Activated B cell treated with CpG ODN at 0.5 μM for 24 hours (primary cell): ENCODE measurements at regions not wholly inside any gene's neighbourhood (a gene's known extent, or its start where the extent isn't known, plus 50 kb on each side); places are given as distances from the start of the nearest gene placed in this dataset.

Experiments
- ATAC-seq: fragments of 200-7000 bp; cut with Tn5 transposase; one replicate; pipeline ENCODE4 v1.10.0; 2021; ENCODE audit warnings: low read depth, mild to moderate bottlenecking, moderate library complexity
- CTCF ChIA-PET: fragments of 350-600 bp; sonication (Branson Sonifier 250); formaldehyde crosslinking; loops from one replicate; lab custom pipeline; 2021; ENCODE audit warnings: antibody characterized with exemption; lab: Charles Lee
- POLR2A ChIA-PET: fragments of 350-600 bp; sonication (Branson Sonifier 250); formaldehyde crosslinking; loops from one replicate; lab custom pipeline; 2021; ENCODE audit warnings: antibody characterized with exemption; lab: Charles Lee
- DNase-seq: peaks from one replicate; pipeline ENCODE4 v3.0.0; 2022
- H3K27ac Mint-ChIP-seq: one replicate; pipeline ENCODE4 v1.8.0; 2020; ENCODE audit warnings: mixed read lengths
- H3K27me3 Mint-ChIP-seq: one replicate; pipeline ENCODE4 v1.8.0; 2021; ENCODE audit warnings: mixed read lengths
- H3K36me3 Mint-ChIP-seq: one replicate; pipeline ENCODE4 v1.8.0; 2021; ENCODE audit warnings: low read depth, mixed read lengths
- H3K4me1 Mint-ChIP-seq: one replicate; pipeline ENCODE4 v1.8.0; 2021; ENCODE audit warnings: mixed read lengths
- H3K4me3 Mint-ChIP-seq: one replicate; pipeline ENCODE4 v1.8.0; 2020; ENCODE audit warnings: mild to moderate bottlenecking, mixed read lengths
- H3K9me3 Mint-ChIP-seq: one replicate; pipeline ENCODE4 v1.8.0; 2020; ENCODE audit warnings: mixed read lengths
- intact Hi-C: fragments of 100-400 bp; cut with micrococcal nuclease; formaldehyde crosslinking; loops from one replicate; pipeline ENCODE4 v1.15.1; 2024
- TF ChIP-seq, protein P1 (sequence below): fragments of 200-600 bp; IDR thresholded peaks from one replicate; pipeline ENCODE4 v1.8.0; 2022; ENCODE audit warnings: antibody characterized with exemption, mild to moderate bottlenecking

DNA sequence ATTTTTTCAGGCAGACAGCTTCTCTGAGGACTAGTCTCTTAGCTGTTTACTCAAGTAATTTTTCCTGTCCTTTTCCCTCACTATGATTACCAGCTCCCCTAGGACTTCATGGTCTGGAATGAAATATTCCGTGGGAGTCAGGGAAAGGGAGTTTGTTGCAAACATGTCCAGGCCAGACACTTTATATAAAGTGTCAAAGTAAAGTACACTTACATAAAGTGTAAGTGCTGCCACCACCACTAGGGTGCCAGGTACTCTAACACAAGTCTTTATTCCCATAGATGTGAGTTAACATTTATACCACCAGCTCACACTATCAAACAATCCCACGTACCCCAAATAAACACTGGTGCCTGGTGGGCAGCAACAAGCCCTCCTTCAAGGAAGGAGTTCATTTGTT lies 179.8 kb downstream of the SNRPN start:
- Mint-ChIP-seq H3K36me3 (peaks cover 8% of the 10 kb centered on the region), H3K9me3 (peaks cover 15% of the 10 kb centered on the region), H3K4me3 (no peak overlapping the region), H3K27ac (no peak overlapping the region), H3K27me3 (no peaks in the 10 kb centered on the region), H3K4me1 (no peaks in the 10 kb centered on the region)
- ATAC-seq, result no peak
- no peak for DNase-seq
- ChIA-PET POLR2A (no interaction called here), CTCF (no interaction called here)
- intact Hi-C loops, result no loop called here
- TF ChIP-seq, protein P1, sequence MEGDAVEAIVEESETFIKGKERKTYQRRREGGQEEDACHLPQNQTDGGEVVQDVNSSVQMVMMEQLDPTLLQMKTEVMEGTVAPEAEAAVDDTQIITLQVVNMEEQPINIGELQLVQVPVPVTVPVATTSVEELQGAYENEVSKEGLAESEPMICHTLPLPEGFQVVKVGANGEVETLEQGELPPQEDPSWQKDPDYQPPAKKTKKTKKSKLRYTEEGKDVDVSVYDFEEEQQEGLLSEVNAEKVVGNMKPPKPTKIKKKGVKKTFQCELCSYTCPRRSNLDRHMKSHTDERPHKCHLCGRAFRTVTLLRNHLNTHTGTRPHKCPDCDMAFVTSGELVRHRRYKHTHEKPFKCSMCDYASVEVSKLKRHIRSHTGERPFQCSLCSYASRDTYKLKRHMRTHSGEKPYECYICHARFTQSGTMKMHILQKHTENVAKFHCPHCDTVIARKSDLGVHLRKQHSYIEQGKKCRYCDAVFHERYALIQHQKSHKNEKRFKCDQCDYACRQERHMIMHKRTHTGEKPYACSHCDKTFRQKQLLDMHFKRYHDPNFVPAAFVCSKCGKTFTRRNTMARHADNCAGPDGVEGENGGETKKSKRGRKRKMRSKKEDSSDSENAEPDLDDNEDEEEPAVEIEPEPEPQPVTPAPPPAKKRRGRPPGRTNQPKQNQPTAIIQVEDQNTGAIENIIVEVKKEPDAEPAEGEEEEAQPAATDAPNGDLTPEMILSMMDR, result no peak

- peaks cover 18% of the 10 kb centered on the region for H3K9me3 Mint-ChIP-seq
- intact Hi-C loops, result no loop called here
- POLR2A ChIA-PET, result no interaction called here
Measured at GRCh38 chr15:25136119-25136518, 181.3 kb downstream of the SNRPN start.

DNA sequence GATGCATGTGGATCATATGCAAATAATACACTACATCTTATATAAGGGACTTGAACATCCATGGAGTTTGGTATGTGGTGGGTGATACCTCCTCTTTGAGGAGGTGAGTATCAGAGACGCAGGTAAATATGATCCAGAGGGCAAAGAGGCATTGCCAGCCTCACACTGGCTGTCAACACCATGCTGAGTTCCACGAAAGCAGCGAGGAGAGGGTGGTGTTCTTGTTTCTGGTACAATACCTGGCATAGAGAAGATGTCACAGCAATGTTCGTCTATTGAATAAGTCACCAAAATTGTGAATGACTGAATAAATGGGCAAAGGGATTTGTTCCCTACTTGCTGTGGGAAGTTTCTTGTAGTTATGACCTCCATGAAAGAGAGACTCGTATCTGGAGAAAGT lies 182.2 kb downstream of the SNRPN start:
- ChIA-PET POLR2A (no interaction called here), CTCF (no interaction called here)
- H3K36me3 Mint-ChIP-seq, result no peaks in the 10 kb centered on the region
- ATAC-seq (no peak), DNase-seq (no peak)
- intact Hi-C loops, result no loop called here
- H3K27ac Mint-ChIP-seq, result no peak overlapping the region
- TF ChIP-seq, protein P1, result no peak
- H3K4me1 Mint-ChIP-seq, result no peaks in the 10 kb centered on the region
- H3K9me3 Mint-ChIP-seq, result peaks cover 14% of the 10 kb centered on the region
- H3K27me3 Mint-ChIP-seq, result no peaks in the 10 kb centered on the region
- no peak overlapping the region for H3K4me3 Mint-ChIP-seq

More at GRCh38 chr15:25136119-25136518, 181.3 kb downstream of the SNRPN start:
- ATAC-seq, result no peak
- H3K36me3 Mint-ChIP-seq, result peaks cover 2% of the 10 kb centered on the region
- H3K4me3 Mint-ChIP-seq, result no peak overlapping the region
- no peak for DNase-seq
- H3K4me1 Mint-ChIP-seq, result no peaks in the 10 kb centered on the region
- no peaks in the 10 kb centered on the region for H3K27me3 Mint-ChIP-seq
- CTCF ChIA-PET, result no interaction called here
- H3K27ac Mint-ChIP-seq, result no peak overlapping the region
- TF ChIP-seq, protein P1, result no peak

GRCh38 chr15:25169318-25169717 lies 214.5 kb downstream of the SNRPN start:
- ChIA-PET POLR2A (no interaction called here), CTCF (no interaction called here)
- H3K4me3 Mint-ChIP-seq, result no peak overlapping the region
- ATAC-seq (no peak), DNase-seq (no peak)
- H3K9me3 Mint-ChIP-seq, result peaks cover 16% of the 10 kb centered on the region
- TF ChIP-seq, protein P1, result no peak
- no peaks in the 10 kb centered on the region for H3K36me3 Mint-ChIP-seq
- H3K27me3 Mint-ChIP-seq, result no peaks in the 10 kb centered on the region
- H3K4me1 Mint-ChIP-seq, result no peaks in the 10 kb centered on the region
- H3K27ac Mint-ChIP-seq, result no peak overlapping the region
- intact Hi-C loops, result no loop called here

- Mint-ChIP-seq H3K4me3 (no peak overlapping the region), H3K27me3 (no peaks in the 10 kb centered on the region), H3K4me1 (no peaks in the 10 kb centered on the region), H3K9me3 (peaks cover 21% of the 10 kb centered on the region), H3K27ac (no peak overlapping the region), H3K36me3 (no peaks in the 10 kb centered on the region)
- DNase-seq (peak; percentile 10), ATAC-seq (no peak)
- TF ChIP-seq, protein P1, result no peak
- intact Hi-C loops, result no loop called here
- ChIA-PET POLR2A (no interaction called here), CTCF (no interaction called here)
Measured at GRCh38 chr15:25170113-25170731, 215.4 kb downstream of the SNRPN start.
